HG03469 (cell line): ENCODE measurements at regions not wholly inside any gene's neighbourhood (a gene's known extent, or its start where the extent isn't known, plus 50 kb on each side); places are given as distances from the start of the nearest gene placed in this dataset.

ENCODE experiments used
- ATAC-seq: cut with Tn5 transposase; IDR thresholded peaks from one replicate; pipeline ENCODE4 v1.9.1; 2021; ENCODE audit warnings: mild to moderate bottlenecking, moderate library complexity, moderate number of reproducible peaks; ENCODE audit not compliant: unreplicated experiment

DNA sequence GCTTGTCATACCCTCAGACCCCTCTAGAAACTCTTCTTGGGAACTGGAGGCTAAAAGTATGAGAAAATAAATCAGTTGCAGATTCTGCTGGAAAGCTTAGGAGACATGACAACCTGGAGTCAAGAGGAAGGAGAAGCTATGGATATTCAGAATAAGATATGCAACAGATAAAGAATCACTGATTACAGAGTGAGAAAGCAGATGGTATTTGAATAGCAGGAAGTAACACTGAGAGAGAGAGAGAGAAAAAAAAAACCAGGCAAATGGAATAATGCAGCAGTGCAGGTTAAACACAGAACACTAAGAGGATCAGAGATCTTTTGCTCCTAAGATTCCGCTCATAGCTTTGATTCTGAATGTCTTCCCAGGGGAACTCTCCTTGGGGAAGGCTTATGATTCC lies 1284.1 kb upstream of the NXPH2 start:
- ATAC-seq = no peak

GRCh38 chr2:140063356-140063755 lies 1283.2 kb upstream of the NXPH2 start:
- no peak for ATAC-seq

DNA sequence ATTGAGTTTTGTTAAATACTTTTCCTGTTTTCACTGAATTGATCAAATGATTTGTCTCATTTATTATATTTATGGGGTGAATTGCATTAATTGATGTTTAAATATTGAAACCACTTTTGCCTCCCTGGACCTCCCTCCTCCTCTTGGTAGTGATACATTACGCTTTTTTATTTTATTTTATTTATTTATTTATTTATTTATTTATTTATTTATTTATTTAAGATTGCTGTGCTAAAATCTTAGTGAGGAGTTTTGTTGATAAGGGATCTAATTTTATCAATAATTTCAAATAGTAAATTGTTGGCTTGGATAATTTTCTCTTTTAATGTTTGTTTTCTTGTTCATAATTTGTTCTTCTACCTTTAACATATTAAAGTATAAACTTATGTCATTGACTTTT lies 1281.0 kb upstream of the NXPH2 start:
- no peak for ATAC-seq

DNA sequence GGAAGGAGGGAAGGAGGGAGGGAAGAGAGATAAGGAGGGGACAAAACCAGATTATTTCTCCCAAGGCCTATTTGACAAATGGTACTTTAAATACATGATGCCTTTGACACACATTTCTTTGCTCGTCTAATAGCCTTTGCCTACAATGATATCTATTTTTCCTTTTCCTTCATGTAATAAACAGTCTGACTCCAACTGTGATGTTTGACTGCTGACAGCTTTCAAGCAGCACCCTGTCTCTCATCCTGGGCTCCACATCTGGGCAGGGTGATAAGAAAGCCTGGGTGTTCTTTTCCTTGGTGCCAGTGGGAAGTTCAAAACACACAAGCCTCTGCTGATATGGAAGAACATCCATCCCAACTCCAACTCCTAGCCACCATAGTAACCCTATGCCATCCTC lies 1277.7 kb upstream of the NXPH2 start:
- ATAC-seq = no peak

GRCh38 chr2:140041811-140042210 lies 1261.6 kb upstream of the NXPH2 start:
- no peak for ATAC-seq

GRCh38 chr2:140041239-140041638 lies 1261.0 kb upstream of the NXPH2 start:
- ATAC-seq = no peak

GRCh38 chr2:140033638-140034037 lies 1253.4 kb upstream of the NXPH2 start:
- ATAC-seq = no peak

GRCh38 chr2:140027966-140028365 lies 1247.8 kb upstream of the NXPH2 start:
- ATAC-seq = no peak

GRCh38 chr2:140027320-140027719 lies 1247.1 kb upstream of the NXPH2 start:
- no peak for ATAC-seq

- no peak for ATAC-seq
Measured at GRCh38 chr2:140023291-140023690, 1243.1 kb upstream of the NXPH2 start.

DNA sequence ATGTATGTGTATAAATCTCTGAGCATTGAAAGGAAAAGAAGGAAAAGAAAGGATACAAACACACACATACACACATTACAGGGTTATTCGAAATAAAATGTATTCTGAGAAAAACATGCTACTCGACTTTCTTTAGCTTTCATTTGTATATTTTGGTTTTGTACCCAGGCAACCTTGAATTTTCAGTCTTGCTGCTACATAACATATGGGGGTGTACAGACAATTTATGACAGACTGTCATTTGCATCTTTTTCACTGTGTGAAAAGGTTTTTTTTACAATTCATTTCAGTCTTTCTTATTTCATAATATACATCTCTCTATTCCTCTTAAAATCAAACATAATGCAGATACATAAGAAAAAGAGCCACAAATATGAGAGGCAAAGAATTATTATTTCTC lies 1238.4 kb upstream of the NXPH2 start:
- no peak for ATAC-seq

- ATAC-seq = no peak
Measured at GRCh38 chr2:140014204-140014546, 1234.0 kb upstream of the NXPH2 start.

- ATAC-seq = no peak
Measured at GRCh38 chr2:140013545-140014203, 1233.5 kb upstream of the NXPH2 start.

- ATAC-seq = no peak
Measured at GRCh38 chr2:140011287-140011686, 1231.1 kb upstream of the NXPH2 start.

GRCh38 chr2:140002110-140002509 lies 1221.9 kb upstream of the NXPH2 start:
- no peak for ATAC-seq

- ATAC-seq = no peak
Measured at GRCh38 chr2:139992711-139993345, 1212.6 kb upstream of the NXPH2 start.

DNA sequence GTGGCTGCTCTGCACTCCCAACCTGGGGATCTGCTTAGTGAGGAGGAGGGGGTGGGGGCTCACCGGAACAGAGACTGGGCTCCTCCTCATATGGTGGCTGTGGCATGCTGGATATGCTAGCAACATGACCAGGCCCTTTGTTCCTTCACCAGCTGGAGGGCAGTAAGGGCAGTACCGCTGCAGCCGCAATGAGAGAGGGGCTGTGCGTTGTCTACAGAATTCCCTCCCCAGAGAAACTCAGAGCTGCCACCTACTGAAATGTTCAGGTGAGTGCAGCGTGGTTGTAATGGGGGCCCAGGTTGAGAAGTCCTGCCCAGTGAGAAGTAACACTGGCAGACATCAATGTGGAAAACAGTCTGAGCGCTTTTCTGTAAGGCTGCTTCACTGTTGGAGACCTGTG lies 1211.9 kb upstream of the NXPH2 start:
- ATAC-seq = no peak

- ATAC-seq = no peak
Measured at GRCh38 chr2:139990646-139991335, 1210.6 kb upstream of the NXPH2 start.

GRCh38 chr2:139969323-139969722 lies 1189.1 kb upstream of the NXPH2 start:
- ATAC-seq = no peak

DNA sequence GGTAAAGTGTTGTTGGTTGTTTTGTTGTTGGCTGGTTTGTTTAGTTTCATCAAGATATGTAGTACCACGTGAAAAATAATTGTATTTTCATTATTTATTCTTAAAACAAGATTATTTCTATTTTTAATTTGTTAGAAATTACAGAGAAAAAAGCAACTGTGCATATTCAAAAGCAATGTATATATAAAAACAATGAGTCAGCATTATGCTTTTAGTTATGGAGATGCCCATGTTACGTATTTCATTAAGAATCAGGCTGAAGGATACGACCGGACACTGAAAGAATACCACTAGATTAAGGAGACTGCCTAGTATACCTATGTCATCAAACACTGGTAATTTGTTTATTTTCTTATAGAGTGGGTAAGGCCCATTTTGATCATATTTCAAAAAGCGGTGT lies 1188.4 kb upstream of the NXPH2 start:
- ATAC-seq = no peak

DNA sequence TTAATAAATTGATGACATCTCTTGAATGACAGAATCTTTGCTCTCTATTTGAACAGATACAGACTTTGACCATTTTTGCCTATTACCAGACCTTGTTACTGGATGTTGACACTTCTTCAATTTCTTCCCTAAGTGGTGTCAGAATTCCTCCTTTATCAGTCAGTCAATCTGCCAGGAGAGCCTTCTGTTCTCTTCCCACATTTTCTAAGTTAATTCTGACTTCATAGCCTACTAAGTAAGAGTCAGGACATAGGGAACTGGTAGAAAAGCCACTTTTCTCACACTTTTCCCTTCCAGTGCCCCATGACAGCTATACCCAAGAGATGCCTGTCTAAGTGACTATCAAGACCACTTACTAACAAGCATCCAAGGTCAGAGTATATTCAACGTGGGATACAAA lies 1187.5 kb upstream of the NXPH2 start:
- ATAC-seq = no peak

GRCh38 chr2:139964721-139965440 lies 1184.7 kb upstream of the NXPH2 start:
- ATAC-seq = no peak
